Thyroid gland (tissue), 4 donors: ENCODE measurements at regions not wholly inside any gene's neighbourhood (a gene's known extent, or its start where the extent isn't known, plus 50 kb on each side); places are given as distances from the start of the nearest gene placed in this dataset.

Experiments
- CTCF ChIP-seq, 6 experiments: fragments of 200-600 bp in 3 of 6; fragments of 450-650 bp in 3 of 6; sonication (generic) in 3 of 6; IDR thresholded peaks; one replicate each; pipeline ENCODE4 v1.5.1; 2016 to 2019; ENCODE audit warnings: antibody characterized with exemption in 6 of 6, mild to moderate bottlenecking in 2 of 6, inconsistent platforms in 1 of 6, moderate library complexity in 1 of 6
- POLR2A ChIP-seq, 2 donors: fragments of 450-650 bp; IDR thresholded peaks; one replicate each; pipeline ENCODE4 v1.6.1; 2017; ENCODE audit warnings: antibody characterized with exemption in 2 of 2, mild to moderate bottlenecking in 2 of 2, moderate library complexity in 1 of 2

- TF ChIP-seq POLR2A (IDR thresholded peaks at IDR 0.05) (no peak), CTCF (IDR thresholded peaks at IDR 0.05) (no peak)
These were observed 808.5 kb downstream of the CDH9 start for GRCh38 chr5:26229848-26230247.
